ENCODE measurements at regions not wholly inside any gene's neighbourhood (a gene's known extent, or its start where the extent isn't known, plus 50 kb on each side); places are given as distances from the start of the nearest gene placed in this dataset.
"Not testable (repeated sequence)": the region's sequence is repeated elsewhere in the genome, so short reads cannot be mapped to it uniquely, and the experiment has no call there.

- no peak for DNase-seq
These were observed 139.1 kb downstream of the CDH26 start for GRCh38 chr20:60097285-60097684.

- DNase-seq, result no peak
These were observed 142.6 kb downstream of the CDH26 start for GRCh38 chr20:60100780-60101179.

- no peak for DNase-seq
These were observed 143.1 kb downstream of the CDH26 start for GRCh38 chr20:60101201-60101890.

GRCh38 chr20:60101891-60102281 is 143.7 kb downstream of the CDH26 start:
- DNase-seq, result no peak

GRCh38 chr20:60102665-60103210 is 144.5 kb downstream of the CDH26 start:
- DNase-seq, result no peak

- DNase-seq, result no peak
These were observed 147.0 kb downstream of the CDH26 start for GRCh38 chr20:60104993-60105803.

- not testable (repeated sequence) for DNase-seq
These were observed 148.0 kb downstream of the CDH26 start for GRCh38 chr20:60106186-60106585.

GRCh38 chr20:60107621-60108390 is 149.6 kb downstream of the CDH26 start:
- DNase-seq, result no peak

- DNase-seq, result no peak
These were observed 150.2 kb downstream of the CDH26 start for GRCh38 chr20:60108397-60108796.

GRCh38 chr20:60113024-60113724 is 155.0 kb downstream of the CDH26 start:
- no peak for DNase-seq

GRCh38 chr20:60113771-60114170 is 155.5 kb downstream of the CDH26 start:
- DNase-seq, result no peak

GRCh38 chr20:60115451-60115850 is 157.2 kb downstream of the CDH26 start:
- no peak for DNase-seq

GRCh38 chr20:60116128-60116909 is 158.1 kb downstream of the CDH26 start:
- DNase-seq, result no peak

- no peak for DNase-seq
These were observed 158.8 kb downstream of the CDH26 start for GRCh38 chr20:60117065-60117464.

- no peak for DNase-seq
These were observed 163.7 kb downstream of the CDH26 start for GRCh38 chr20:60121903-60122302.

GRCh38 chr20:60122671-60123070 is 164.4 kb downstream of the CDH26 start:
- no peak for DNase-seq

GRCh38 chr20:60123096-60123495 is 164.9 kb downstream of the CDH26 start:
- DNase-seq, result no peak

GRCh38 chr20:60123652-60124051 is 165.4 kb downstream of the CDH26 start:
- DNase-seq, result no peak

GRCh38 chr20:60124776-60125381 is 166.7 kb downstream of the CDH26 start:
- DNase-seq, result no peak

GRCh38 chr20:60125513-60125912 is 167.3 kb downstream of the CDH26 start:
- no peak for DNase-seq

GRCh38 chr20:60126975-60127374 is 168.8 kb downstream of the CDH26 start:
- DNase-seq, result no peak

Data from CD4-positive, alpha-beta T cell treated with Interleukin-17A for 4 hours (primary cell).